SK-N-MC (cell line): ENCODE measurements at regions not wholly inside any gene's neighbourhood (a gene's known extent, or its start where the extent isn't known, plus 50 kb on each side); places are given as distances from the start of the nearest gene placed in this dataset.

Source experiments
- EZH2 ChIP-seq: fragments of 200-600 bp; sonication (generic); IDR thresholded peaks from one replicate; pipeline ENCODE4 v1.6.1; 2017; ENCODE audit warnings: antibody characterized with exemption
- POLR2AphosphoS5 ChIP-seq: IDR thresholded peaks from 2 replicates; pipeline ENCODE4 v1.6.1; 2012; ENCODE audit warnings: mild to moderate bottlenecking, low read depth, low read length, borderline replicate concordance

DNA sequence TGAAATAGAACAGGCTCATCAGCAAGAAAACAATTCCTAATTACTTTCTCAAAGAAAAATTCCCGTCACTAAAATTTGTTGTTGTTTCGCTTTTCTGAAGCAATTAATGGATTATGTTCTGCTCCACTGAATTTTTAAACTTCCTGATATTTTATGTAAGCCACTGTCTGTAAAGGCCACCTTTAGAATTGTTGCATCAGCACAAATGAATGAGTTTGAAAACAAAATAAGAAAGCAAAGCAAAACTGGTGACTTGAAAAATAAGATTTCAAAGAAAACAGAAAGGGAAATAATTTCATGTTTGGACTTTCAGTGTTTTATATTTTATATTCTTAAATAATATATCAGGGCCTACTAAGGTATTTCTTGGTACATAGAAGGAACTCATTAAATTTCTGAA lies 636.3 kb upstream of the TYRP1 start:
- TF ChIP-seq POLR2AphosphoS5 (no peak), EZH2 (no peak)
